Ramos (cell line): ENCODE measurements at regions not wholly inside any gene's neighbourhood (a gene's known extent, or its start where the extent isn't known, plus 50 kb on each side); places are given as distances from the start of the nearest gene placed in this dataset.

Source experiments
- in situ Hi-C: fragments of 300-500 bp; cut with MboI; formaldehyde crosslinking; loops from one replicate; pipeline ENCODE4 v1.14.3; 2022; ENCODE audit warnings: low sequenced_read_pairs; ENCODE audit not compliant: unreplicated experiment

- in situ Hi-C loops, result no loop called here
Observed at GRCh38 chr2:79453918-79454317, 58.9 kb upstream of the CTNNA2 start.

- in situ Hi-C loops, result no loop called here
Observed at GRCh38 chr2:79452651-79453050, 60.2 kb upstream of the CTNNA2 start.

GRCh38 chr2:79447463-79447862 is 65.4 kb upstream of the CTNNA2 start:
- in situ Hi-C loops, result no loop called here

- in situ Hi-C loops, result no loop called here
Observed at GRCh38 chr2:79446313-79446712, 66.5 kb upstream of the CTNNA2 start.

- in situ Hi-C loops, result no loop called here
Observed at GRCh38 chr2:79437433-79438267, 75.2 kb upstream of the CTNNA2 start.

- in situ Hi-C loops, result no loop called here
Observed at GRCh38 chr2:79434362-79434761, 78.5 kb upstream of the CTNNA2 start.

GRCh38 chr2:79432731-79433146 is 80.1 kb upstream of the CTNNA2 start:
- in situ Hi-C loops, result no loop called here

- in situ Hi-C loops, result no loop called here
Observed at GRCh38 chr2:79428745-79429144, 84.1 kb upstream of the CTNNA2 start.

GRCh38 chr2:79414690-79415089 is 98.2 kb upstream of the CTNNA2 start:
- in situ Hi-C loops, result no loop called here

- in situ Hi-C loops, result no loop called here
Observed at GRCh38 chr2:79394485-79394859, 118.4 kb upstream of the CTNNA2 start.

- in situ Hi-C loops, result no loop called here
Observed at GRCh38 chr2:79393806-79394484, 118.9 kb upstream of the CTNNA2 start.

GRCh38 chr2:79393107-79393685 is 119.7 kb upstream of the CTNNA2 start:
- in situ Hi-C loops, result no loop called here

GRCh38 chr2:79389481-79389880 is 123.4 kb upstream of the CTNNA2 start:
- in situ Hi-C loops, result no loop called here

GRCh38 chr2:79388024-79388423 is 124.8 kb upstream of the CTNNA2 start:
- in situ Hi-C loops, result no loop called here

GRCh38 chr2:79387431-79387830 is 125.4 kb upstream of the CTNNA2 start:
- in situ Hi-C loops, result no loop called here

- in situ Hi-C loops, result no loop called here
Observed at GRCh38 chr2:79383681-79384080, 129.2 kb upstream of the CTNNA2 start.

GRCh38 chr2:79375817-79376216 is 137.0 kb upstream of the CTNNA2 start:
- in situ Hi-C loops, result no loop called here

- in situ Hi-C loops, result no loop called here
Observed at GRCh38 chr2:79373358-79374130, 139.3 kb upstream of the CTNNA2 start.

GRCh38 chr2:79370976-79371538 is 141.8 kb upstream of the CTNNA2 start:
- in situ Hi-C loops, result no loop called here

GRCh38 chr2:79369127-79369526 is 143.7 kb upstream of the CTNNA2 start:
- in situ Hi-C loops, result no loop called here
